Astrocyte of the hippocampus (primary cell): ENCODE measurements at regions not wholly inside any gene's neighbourhood (a gene's known extent, or its start where the extent isn't known, plus 50 kb on each side); places are given as distances from the start of the nearest gene placed in this dataset.

ENCODE experiments used
- DNase-seq: peaks from one replicate; pipeline ENCODE4 v3.0.0; 2011; ENCODE audit warnings: low read depth, low spot score

GRCh38 chr5:74099538-74100267, 473.7 kb downstream of the ARHGEF28 start:
- no peak for DNase-seq

DNA sequence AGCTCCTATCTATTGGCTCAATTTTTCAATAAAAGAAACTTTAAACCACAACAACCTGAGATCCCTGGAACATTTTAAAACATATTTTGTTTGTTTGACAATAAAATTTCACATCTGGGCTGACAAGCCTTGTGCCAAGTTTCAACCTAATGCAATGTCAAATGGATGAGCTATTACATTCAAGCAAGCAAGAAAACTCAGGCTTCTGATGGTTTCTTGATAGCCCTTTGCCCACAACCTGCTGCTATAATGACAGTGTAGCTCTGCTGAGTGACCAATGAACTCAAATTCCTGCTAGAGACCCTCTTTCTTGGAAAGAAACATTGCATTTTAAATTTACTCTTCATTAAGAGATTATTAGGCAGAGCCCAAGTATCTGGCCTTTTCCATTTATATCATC, 472.9 kb downstream of the ARHGEF28 start:
- no peak for DNase-seq

DNA sequence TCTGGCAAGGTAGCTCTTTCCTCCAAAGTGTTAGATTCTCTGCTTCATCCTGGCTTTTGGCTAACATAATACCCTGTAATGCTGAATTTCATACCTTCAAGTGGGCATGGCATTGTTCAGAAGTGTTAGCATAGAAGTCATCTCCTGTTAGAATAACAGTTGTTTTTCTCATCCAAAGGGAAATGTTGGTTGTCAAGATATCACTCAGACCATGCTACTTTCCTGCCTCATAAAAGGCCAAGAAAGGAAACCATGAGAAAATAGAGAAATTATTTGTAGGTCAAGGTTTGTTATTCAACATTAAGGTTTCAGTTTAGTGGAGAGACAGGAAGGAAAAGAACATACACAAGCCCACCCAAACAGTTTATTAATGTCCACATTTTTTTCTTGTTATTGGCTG, 472.5 kb downstream of the ARHGEF28 start:
- no peak for DNase-seq

- no peak for DNase-seq
Observed at GRCh38 chr5:74096325-74096724, 470.3 kb downstream of the ARHGEF28 start.

- peak; percentile 27 for DNase-seq
Observed at GRCh38 chr5:74095871-74096270, 469.9 kb downstream of the ARHGEF28 start.

- no peak for DNase-seq
Observed at GRCh38 chr5:74094782-74095108, 468.7 kb downstream of the ARHGEF28 start.

DNA sequence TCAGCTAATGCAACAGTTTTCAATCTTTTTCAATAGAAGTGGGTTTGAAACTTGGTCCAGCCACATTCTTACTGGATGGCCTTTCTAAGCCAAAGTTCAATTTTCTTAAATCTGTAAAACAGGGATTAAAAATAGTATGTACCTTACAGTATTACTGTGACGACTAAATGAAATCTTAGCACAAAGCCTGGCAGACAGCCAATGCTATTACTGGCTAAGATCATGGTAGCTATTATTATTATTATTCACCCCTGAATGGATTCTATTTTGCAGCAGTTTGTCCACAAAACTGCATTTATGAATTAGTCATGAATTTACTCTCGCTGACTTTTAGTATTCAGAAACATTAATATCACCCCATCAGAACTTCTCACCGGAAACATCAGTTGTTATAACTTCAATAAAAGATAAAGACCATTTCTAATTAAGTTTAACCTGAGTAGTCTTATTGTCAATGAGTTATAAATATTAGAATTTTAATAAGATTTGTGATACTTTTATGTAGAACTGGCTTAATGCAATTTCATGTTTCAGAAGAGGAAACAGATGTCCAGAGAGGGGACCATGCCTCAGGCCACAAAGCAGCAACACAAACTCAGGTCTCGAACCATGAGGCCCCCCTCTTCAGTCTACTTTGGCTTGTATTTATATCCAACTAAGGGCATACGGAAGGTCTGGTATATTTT, 468.2 kb downstream of the ARHGEF28 start:
- DNase-seq, result peak; percentile 35

GRCh38 chr5:74093561-74093960, 467.6 kb downstream of the ARHGEF28 start:
- no peak for DNase-seq

- DNase-seq, result no peak
Observed at GRCh38 chr5:74092766-74093165, 466.8 kb downstream of the ARHGEF28 start.

DNA sequence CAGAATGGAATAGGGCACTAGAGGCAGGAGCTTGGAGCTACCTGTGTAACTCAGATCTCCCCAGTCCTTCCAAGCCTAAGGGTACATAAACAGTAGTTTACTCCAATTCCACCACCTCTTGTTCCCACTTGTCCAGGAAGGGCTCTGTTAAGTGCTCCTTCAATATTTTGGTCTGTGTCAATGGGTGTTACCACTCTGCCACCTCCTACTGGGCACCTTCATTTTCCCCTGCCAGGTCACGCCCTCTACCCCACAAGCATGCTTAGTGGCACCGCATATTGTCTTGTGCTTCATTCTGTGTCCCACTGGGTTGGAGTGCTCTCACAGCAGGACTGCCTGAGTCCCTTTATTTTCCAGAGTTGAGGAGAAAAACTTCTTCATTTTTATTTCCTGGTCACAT, 459.8 kb downstream of the ARHGEF28 start:
- no peak for DNase-seq

GRCh38 chr5:74085186-74085585, 459.2 kb downstream of the ARHGEF28 start:
- peak; percentile 11 for DNase-seq

DNA sequence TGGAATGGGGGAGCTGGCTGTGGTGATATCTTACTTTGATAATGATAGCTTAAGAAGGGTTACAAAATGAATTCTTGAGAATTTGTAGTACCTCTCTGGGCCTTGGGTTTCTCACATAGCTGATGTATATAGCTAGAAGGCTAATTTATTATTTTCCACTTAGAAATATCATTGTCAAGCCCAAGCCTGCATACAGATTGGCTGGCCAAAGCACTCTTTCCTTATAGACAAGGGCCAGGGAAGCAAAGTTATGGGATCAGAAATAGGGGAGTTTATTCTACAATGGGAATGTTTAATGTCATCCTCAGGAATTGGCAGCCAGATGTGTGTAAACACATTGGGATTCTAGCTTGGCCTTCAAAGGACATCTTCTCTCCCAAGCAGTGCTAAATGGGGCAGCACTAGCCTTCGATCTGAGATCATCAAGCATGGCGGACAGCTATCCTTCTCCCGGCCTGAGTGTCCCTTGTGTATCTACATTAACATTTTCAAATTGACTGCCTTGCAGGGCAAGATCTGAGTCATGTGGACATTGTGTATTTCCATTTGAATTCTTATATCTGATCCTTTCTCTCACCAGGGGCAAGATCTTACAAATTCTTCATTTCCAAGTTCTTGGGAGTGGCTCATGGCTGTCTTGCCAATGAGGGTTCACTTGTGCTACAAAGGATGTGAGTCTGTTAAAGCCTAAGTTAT, 457.2 kb downstream of the ARHGEF28 start:
- no peak for DNase-seq

DNA sequence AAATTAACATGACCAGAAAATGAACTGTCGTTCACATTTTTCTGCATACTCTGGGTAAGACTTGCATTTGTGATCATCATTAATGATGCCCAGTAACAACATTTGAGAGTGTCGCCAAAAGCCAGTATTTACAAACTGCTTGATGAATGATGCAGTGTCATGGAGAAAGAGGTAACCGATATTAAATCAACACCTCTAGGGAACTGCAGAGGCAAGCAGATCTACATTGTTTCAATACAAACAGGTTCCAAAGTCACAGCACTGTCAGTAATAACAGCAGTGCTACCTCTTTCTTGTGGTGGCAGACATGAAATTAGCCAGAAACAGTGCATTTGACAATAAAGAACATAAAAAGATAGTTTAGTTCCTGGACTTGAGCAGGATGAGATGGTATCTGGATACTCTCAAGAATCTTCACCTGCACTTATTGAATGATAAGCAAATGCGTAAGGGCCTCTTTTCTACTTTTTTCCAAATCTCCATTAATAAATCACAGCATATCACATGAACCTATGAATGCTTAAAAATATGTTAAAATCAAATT, 456.6 kb downstream of the ARHGEF28 start:
- DNase-seq, result no peak

DNA sequence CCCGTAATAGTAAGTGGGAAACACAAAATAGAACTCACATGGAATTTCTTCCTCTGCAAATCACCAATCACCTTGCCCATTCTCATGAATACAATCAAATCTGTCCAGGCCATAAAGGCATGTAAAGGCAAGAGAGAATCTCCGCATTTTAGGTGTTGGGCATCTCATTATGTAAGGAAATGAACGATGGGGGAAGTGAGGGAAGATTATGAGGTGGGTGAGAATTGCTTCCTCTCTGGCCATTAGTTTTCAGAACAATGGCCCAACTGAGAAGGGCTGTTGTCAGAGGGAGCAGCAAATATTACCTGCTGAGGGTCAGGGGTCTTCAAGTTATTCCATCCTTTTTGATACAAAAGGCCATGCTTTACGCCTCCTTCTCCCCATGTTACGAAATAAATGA, 455.1 kb downstream of the ARHGEF28 start:
- DNase-seq, result no peak

GRCh38 chr5:74079971-74080556, 454.1 kb downstream of the ARHGEF28 start:
- DNase-seq, result no peak

DNA sequence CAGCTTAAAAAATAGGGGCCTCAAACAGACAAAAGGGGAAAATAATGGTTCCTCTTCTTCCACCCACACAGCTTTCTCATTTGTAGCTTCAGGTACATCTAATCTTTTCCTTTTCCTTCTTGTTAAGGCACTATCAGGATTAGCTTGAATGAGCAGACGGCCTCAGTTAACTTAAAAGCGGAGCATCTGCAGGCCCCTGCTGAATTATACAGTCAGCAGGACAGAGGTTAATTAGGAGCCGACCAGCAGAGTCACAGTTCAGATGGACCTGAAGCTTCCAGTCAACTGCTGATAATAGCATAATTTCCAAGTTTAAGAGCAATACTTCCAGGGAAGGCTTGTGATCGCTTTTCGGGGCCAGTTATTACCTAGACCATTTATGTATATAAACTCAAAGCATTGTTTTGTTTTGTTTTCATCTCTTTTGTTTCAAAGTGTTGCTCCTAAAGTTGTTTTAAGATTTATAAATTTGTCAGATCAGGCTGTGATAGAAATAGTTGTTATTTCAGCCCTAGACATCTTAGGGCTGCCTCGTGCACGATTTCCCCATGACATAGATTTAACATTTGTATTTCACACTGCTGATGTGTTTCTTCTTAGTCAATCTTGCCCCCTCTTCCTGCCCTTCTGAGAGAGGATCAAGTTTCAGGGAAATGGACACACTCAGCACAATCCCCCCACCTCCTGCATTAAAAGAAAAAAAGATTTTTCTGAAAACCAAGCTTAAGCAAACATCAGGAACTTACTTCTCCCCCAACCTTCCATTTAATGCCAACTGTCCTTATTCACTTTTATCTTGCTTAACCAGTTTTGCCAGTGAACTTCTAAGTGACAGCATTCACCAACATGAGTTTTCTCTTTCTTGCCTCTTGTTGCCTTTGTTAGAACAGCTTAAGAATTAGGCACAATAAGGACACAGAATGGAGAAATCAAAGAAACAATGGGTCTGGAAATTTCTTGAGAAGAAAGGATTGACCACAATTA, 449.8 kb downstream of the ARHGEF28 start:
- DNase-seq, result no peak

DNA sequence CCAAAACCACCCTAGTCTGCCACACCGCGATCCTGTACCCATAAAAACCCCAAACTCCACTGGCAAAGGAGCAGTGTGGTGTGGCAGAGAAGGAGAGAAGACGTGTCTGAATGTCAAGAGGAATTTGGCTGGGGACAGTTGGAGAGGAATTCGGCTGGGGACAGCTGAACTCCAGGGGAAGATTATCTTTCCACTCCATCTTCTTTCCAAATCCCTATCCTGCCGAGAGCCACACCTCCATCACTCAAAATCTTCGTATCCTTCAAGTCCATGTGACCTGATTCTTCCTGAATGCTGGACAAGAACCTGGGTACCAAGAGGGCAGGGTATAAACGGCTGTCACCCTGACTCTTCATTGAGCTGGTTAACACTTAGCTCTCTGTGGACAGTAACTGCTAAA, 448.1 kb downstream of the ARHGEF28 start:
- no peak for DNase-seq

DNA sequence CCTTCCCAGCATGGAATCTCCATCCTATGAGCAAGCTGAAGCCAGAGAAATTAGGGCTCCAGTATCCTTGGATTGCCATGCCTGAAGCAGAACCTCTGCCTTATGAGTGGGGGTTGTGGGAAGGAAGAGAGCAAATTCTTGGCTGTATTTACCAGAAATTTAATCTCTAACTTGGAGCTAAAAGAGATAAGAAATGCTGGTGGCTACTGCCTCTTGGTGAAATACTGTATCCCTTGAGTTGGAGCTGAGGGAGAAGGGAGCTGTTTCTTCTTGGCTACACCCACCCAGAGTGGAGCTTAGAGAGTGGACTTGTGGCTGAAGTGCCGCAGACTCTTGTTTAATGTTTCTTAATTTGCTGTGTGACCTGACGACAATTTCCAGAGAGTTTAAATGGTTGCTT, 447.3 kb downstream of the ARHGEF28 start:
- DNase-seq, result peak; percentile 26

DNA sequence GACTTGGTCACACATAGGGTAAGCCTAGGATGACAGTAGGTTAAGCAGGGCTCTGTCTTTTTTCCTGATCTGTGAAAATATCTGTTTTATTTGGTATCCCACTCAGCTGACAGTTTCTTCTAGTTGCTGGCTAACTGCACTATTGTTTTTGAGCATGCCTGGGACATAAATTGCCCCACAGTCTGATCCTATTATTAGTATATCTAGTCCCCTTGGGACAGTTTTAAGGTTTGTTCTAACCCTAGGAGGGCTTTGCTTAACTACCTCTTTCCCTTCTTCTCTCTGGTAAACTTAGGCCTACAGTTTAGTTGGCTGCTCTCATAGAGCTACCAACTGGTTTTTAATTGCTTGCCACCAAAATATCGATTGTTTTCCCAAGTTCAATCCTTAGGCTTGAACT, 446.6 kb downstream of the ARHGEF28 start:
- no peak for DNase-seq

DNA sequence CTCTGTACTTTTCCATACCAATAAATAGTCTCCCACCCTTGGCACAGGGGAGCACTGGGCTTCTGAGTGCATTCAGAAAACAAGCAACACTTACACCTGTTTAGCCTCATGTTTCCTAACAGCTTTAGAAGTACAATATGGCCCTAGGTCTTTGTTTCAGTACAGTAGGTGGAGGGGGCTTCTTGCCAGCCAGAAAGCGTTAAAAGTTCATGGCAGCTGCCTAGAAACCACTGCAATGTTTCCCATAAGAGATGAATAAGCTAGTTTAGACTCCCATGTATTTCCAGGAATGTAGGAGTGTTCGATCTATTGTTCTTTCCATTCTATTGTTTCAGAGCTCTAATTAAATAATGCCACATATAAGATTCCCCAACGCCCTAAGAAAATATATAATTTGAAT, 444.8 kb downstream of the ARHGEF28 start:
- DNase-seq, result peak; percentile 31

DNA sequence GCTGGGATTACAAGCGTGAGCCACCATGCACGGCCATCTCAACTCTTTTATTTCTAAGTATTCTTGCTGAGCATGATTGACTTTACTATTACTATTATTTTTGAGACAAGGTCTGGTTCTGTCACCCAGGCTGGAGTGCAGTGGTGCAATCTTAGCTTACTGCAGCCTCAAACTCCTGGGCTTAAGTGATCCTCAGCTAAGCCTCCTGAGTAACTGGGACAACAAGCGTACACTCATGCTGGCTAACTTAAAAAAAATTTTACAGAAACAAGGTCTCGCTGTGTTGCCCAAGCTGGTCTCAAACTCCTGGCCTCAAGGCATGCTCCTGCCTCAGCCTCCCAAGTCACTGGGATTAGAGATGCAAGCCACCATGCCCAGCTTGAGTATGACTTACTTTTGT, 443.7 kb downstream of the ARHGEF28 start:
- no peak for DNase-seq
